Testis (tissue), 2 donors: ENCODE measurements at regions not wholly inside any gene's neighbourhood (a gene's known extent, or its start where the extent isn't known, plus 50 kb on each side); places are given as distances from the start of the nearest gene placed in this dataset.

Experiments
- DNase-seq: peaks from one replicate; pipeline ENCODE4 v3.0.0-alpha.2; 2019
- H3K27ac ChIP-seq, 2 donors: fragments of 200-600 bp; sonication (generic); one replicate each; pipeline ENCODE4 v1.5.1; 2019
- H3K27me3 ChIP-seq: fragments of 200-600 bp; sonication (generic); one replicate; pipeline ENCODE4 v1.5.1; 2019
- H3K36me3 ChIP-seq: fragments of 200-600 bp; sonication (generic); one replicate; pipeline ENCODE4 v1.5.1; 2017; ENCODE audit warnings: low read depth; ENCODE audit errors: missing control alignments
- H3K4me1 ChIP-seq: fragments of 200-600 bp; sonication (generic); one replicate; pipeline ENCODE4 v1.5.1; 2019
- H3K4me3 ChIP-seq, 2 donors: fragments of 200-600 bp; sonication (generic); one replicate each; pipeline ENCODE4 v1.5.1; 2017 to 2019
- H3K9me3 ChIP-seq: fragments of 200-600 bp; sonication (generic); one replicate; pipeline ENCODE4 v1.5.1; 2017
- CTCF ChIP-seq, 3 experiments: fragments of 450-650 bp in 2 of 3; fragments of 200-600 bp in 1 of 3; sonication (generic) in 1 of 3; IDR thresholded peaks; one replicate each; pipeline ENCODE4 v1.5.1; 2016 to 2019; ENCODE audit warnings: antibody characterized with exemption in 3 of 3, mild to moderate bottlenecking in 2 of 3, moderate library complexity in 1 of 3
- POLR2A ChIP-seq: fragments of 450-650 bp; IDR thresholded peaks from one replicate; pipeline ENCODE4 v1.6.1; 2017; ENCODE audit warnings: antibody characterized with exemption, mild to moderate bottlenecking, moderate library complexity
- WGBS, 2 donors: methylation state at CpG; one replicate each; pipeline ENCODE4 v1.1.5; 2018; 5-methylcytosine and 5-hydroxymethylcytosine counted together
- intact Hi-C: fragments of 100-400 bp; cut with DNase I; formaldehyde crosslinking; loops from one replicate; pipeline ENCODE4 v1.15.1; 2023; ENCODE audit warnings: low total_unique reads

DNA sequence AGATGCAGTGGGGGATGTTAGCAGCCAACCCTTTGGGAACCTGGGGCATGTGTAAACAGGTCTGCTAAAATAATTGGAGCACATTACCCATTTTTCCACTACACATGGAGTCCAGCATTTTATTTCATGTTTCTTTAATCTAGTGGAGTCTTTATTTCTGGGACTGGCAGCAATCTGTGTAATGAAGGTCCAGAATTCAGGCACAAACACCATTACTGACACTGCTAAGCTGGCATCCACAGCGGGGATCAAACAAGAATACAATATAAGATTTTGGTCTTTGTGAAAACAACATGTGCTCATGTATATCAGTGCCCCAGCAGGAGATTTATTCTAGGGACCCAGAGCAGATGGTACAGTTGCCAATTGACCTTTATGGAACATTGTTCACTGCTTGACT is 1587.0 kb upstream of the PRR20A start:
- H3K36me3 ChIP-seq: no peaks in the 10 kb centered on the region
- no peak overlapping the region for H3K27ac ChIP-seq
- no peaks in the 10 kb centered on the region for H3K4me1 ChIP-seq
- no peak for TF ChIP-seq POLR2A
- TF ChIP-seq CTCF (IDR thresholded peaks at IDR 0.05): no peak
- 88 to 95% methylated on average over 1 of the region's 1 CpG for WGBS, 2 donors
- H3K4me3 ChIP-seq: no peak overlapping the region
- intact Hi-C loops: no loop called here
- H3K9me3 ChIP-seq: no peaks in the 10 kb centered on the region
- H3K27me3 ChIP-seq: no peaks in the 10 kb centered on the region
- DNase-seq: no peak

GRCh38 chr13:55554741-55555140 is 1586.0 kb upstream of the PRR20A start:
- no peak for DNase-seq

DNA sequence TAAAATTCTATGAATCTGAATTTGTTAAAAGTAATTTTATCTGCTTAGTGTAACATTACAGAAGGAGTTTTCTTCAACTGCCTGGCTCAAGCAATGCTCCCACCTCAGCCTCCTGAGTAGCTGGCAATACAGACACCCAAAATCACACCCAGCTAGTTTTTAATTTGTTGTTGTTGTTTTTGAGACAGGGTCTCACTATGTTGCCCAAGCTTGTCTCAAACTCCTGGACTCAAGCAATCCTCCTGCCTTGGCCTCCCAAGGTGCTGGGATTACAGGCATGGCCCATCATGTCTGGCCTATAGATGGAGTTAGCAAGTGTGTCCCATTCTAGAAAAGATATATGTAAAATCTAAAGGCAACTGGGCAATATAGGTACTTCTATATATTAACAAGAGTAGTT is 1580.4 kb upstream of the PRR20A start:
- Histone ChIP-seq H3K36me3 (no peaks in the 10 kb centered on the region), H3K4me3 (no peak overlapping the region), H3K9me3 (no peaks in the 10 kb centered on the region), H3K27me3 (no peaks in the 10 kb centered on the region), H3K27ac (no peak overlapping the region), H3K4me1 (no peaks in the 10 kb centered on the region)
- TF ChIP-seq POLR2A: no peak
- TF ChIP-seq CTCF (IDR thresholded peaks at IDR 0.05): no peak
- intact Hi-C loops: no loop called here
- DNase-seq: no peak

More at GRCh38 chr13:55554741-55555140, 1586.0 kb upstream of the PRR20A start:
- Histone ChIP-seq H3K4me1 (no peaks in the 10 kb centered on the region), H3K27ac (no peak overlapping the region), H3K4me3 (no peak overlapping the region), H3K36me3 (no peaks in the 10 kb centered on the region), H3K27me3 (no peaks in the 10 kb centered on the region), H3K9me3 (no peaks in the 10 kb centered on the region)
- intact Hi-C loops: no loop called here
- no peak for TF ChIP-seq CTCF (IDR thresholded peaks at IDR 0.05)
- no peak for TF ChIP-seq POLR2A
- 63 to 83% methylated on average over 1 of the region's 1 CpG for WGBS, 2 donors

DNA sequence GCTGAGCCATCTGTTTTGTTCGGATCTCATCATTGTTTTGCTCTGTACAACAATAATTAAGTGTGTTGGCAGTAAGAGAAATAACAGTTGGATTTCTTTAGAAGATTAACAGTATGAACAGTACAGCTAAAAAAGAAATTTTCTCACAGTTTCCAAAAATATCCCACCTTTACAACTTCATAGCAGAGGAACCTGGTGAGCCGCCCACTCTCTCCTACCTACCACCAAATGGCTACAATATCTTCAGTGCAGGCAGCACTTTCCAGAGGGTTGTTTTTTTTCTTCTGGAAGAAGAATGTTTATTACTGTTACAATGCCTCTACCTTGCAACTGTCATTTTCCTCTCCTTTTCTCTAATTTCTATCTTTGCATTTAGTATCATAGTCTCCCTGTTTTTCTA is 1577.5 kb upstream of the PRR20A start:
- no peak for DNase-seq
- Histone ChIP-seq H3K27me3 (no peaks in the 10 kb centered on the region), H3K9me3 (no peaks in the 10 kb centered on the region), H3K4me1 (no peaks in the 10 kb centered on the region), H3K36me3 (no peaks in the 10 kb centered on the region), H3K27ac (no peak overlapping the region), H3K4me3 (no peak overlapping the region)
- TF ChIP-seq CTCF (IDR thresholded peaks at IDR 0.05) (no peak), POLR2A (no peak)
- intact Hi-C loops: no loop called here
- 43 to 55% methylated on average over 2 of the region's 2 CpGs for WGBS, 2 donors

DNA sequence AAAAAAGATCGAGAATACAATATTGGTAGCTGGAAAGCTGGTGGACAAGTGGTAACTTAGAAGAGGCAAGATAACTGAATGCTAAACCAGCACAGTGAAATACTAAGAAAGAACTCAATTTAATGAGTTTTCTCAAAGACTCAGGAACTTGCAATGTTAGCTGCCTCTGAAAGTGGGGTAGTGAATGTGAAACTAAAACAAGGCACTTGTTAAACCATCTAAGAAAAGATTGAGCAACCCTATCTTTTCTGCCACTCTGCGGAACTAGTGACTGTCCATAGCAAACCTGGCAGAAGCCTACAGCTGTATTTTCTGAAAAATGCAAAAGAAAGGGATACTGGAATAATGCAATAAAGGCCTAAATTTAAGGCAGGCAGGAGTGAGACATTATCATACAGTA is 1574.4 kb upstream of the PRR20A start:
- intact Hi-C loops: no loop called here
- DNase-seq: no peak
- 93 to 96% methylated on average over 2 of the region's 2 CpGs for WGBS, 2 donors
- H3K36me3 ChIP-seq: no peaks in the 10 kb centered on the region
- no peaks in the 10 kb centered on the region for H3K27me3 ChIP-seq
- TF ChIP-seq POLR2A (no peak), CTCF (IDR thresholded peaks at IDR 0.05) (no peak)
- H3K9me3 ChIP-seq: no peaks in the 10 kb centered on the region
- no peak overlapping the region for H3K4me3 ChIP-seq
- no peaks in the 10 kb centered on the region for H3K4me1 ChIP-seq
- H3K27ac ChIP-seq: no peak overlapping the region
